ENCODE measurements at regions not wholly inside any gene's neighbourhood (a gene's known extent, or its start where the extent isn't known, plus 50 kb on each side); places are given as distances from the start of the nearest gene placed in this dataset.

- TF ChIP-seq, protein P1, sequence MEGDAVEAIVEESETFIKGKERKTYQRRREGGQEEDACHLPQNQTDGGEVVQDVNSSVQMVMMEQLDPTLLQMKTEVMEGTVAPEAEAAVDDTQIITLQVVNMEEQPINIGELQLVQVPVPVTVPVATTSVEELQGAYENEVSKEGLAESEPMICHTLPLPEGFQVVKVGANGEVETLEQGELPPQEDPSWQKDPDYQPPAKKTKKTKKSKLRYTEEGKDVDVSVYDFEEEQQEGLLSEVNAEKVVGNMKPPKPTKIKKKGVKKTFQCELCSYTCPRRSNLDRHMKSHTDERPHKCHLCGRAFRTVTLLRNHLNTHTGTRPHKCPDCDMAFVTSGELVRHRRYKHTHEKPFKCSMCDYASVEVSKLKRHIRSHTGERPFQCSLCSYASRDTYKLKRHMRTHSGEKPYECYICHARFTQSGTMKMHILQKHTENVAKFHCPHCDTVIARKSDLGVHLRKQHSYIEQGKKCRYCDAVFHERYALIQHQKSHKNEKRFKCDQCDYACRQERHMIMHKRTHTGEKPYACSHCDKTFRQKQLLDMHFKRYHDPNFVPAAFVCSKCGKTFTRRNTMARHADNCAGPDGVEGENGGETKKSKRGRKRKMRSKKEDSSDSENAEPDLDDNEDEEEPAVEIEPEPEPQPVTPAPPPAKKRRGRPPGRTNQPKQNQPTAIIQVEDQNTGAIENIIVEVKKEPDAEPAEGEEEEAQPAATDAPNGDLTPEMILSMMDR (IDR thresholded peaks at IDR 0.05) = no peak
- Histone ChIP-seq H3K79me2 (no peaks in the 10 kb centered on the region), H3K27ac (no peak overlapping the region), H3K27me3 (ENCODE audit: control insufficient read depth, insufficient read depth, low read length) (no peaks in the 10 kb centered on the region), H2AFZ (no peak overlapping the region), H3K4me3 (ENCODE audit: low read depth, low read length) (no peak overlapping the region), H3K4me2 (ENCODE audit: low read length) (no peak overlapping the region), H3K36me3 (ENCODE audit: control insufficient read depth, insufficient read depth, low read length) (no peaks in the 10 kb centered on the region), H3K9me3 (ENCODE audit: control insufficient read depth, low read length) (no peaks in the 10 kb centered on the region), H3K9ac (no peak overlapping the region), H3K4me1 (peaks cover 5% of the 10 kb centered on the region)
Measured at GRCh38 chr10:129025787-129026186, 441.3 kb upstream of the MGMT start.

GRCh38 chr10:129027906-129028305 lies 439.1 kb upstream of the MGMT start:
- Histone ChIP-seq H3K27ac (no peak overlapping the region), H3K9ac (no peak overlapping the region), H3K79me2 (no peaks in the 10 kb centered on the region), H3K4me2 (ENCODE audit: low read length) (no peak overlapping the region), H3K4me3 (ENCODE audit: low read depth, low read length) (no peak overlapping the region), H3K9me3 (ENCODE audit: control insufficient read depth, low read length) (no peaks in the 10 kb centered on the region), H3K4me1 (no peaks in the 10 kb centered on the region), H2AFZ (no peak overlapping the region), H3K27me3 (ENCODE audit: control insufficient read depth, insufficient read depth, low read length) (no peaks in the 10 kb centered on the region), H3K36me3 (ENCODE audit: control insufficient read depth, insufficient read depth, low read length) (no peaks in the 10 kb centered on the region)
- TF ChIP-seq, protein P1 (IDR thresholded peaks at IDR 0.05) = no peak

DNA sequence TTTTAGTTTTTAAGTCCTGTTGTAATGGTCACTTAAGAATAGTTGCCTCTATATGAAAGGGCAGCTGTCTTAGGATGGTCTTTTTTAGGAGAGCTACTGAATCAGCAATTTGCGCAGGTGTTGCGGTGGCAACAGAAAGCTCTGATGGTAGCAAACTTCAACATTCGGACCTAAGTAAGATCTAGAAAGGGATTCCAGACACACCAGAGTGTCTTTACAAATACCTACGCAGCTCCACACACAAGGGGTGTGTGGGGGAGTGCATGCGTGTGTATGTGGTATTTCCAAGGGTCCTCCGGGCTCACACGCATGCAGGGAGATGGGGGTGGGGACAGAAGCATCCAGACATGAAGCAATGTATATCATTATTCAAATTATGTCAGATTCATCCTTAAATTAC lies 438.6 kb upstream of the MGMT start:
- Histone ChIP-seq H3K4me3 (ENCODE audit: low read depth, low read length) (no peak overlapping the region), H3K27me3 (ENCODE audit: control insufficient read depth, insufficient read depth, low read length) (no peaks in the 10 kb centered on the region), H3K4me1 (no peaks in the 10 kb centered on the region), H3K9me3 (ENCODE audit: control insufficient read depth, low read length) (no peaks in the 10 kb centered on the region), H3K79me2 (no peaks in the 10 kb centered on the region), H2AFZ (no peak overlapping the region), H3K36me3 (ENCODE audit: control insufficient read depth, insufficient read depth, low read length) (no peaks in the 10 kb centered on the region), H3K9ac (no peak overlapping the region), H3K4me2 (ENCODE audit: low read length) (no peak overlapping the region), H3K27ac (no peak overlapping the region)
- TF ChIP-seq, protein P1 (IDR thresholded peaks at IDR 0.05) = no peak

DNA sequence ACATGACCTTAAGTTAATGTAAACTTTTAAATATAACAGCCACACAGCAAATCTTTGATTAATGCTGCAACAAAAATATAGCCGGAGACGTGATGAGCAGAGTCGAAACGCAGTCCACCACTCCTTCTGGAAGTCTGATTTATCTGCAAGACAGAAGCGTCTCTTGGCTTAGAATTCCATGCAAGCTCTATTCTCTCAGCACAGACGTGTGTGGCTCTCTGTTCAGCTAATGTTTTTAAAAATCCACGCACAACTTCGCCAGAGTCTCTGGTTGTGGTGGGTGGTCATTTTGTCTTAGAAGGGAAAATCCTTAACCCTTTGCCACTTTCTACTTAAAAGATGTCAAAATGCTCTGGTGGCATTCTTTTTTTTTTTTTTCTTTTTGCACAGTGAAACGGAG lies 438.0 kb upstream of the MGMT start:
- Histone ChIP-seq H3K4me3 (ENCODE audit: low read depth, low read length) (no peak overlapping the region), H3K79me2 (no peaks in the 10 kb centered on the region), H3K4me2 (ENCODE audit: low read length) (no peak overlapping the region), H3K27me3 (ENCODE audit: control insufficient read depth, insufficient read depth, low read length) (no peaks in the 10 kb centered on the region), H3K9me3 (ENCODE audit: control insufficient read depth, low read length) (no peaks in the 10 kb centered on the region), H2AFZ (no peak overlapping the region), H3K36me3 (ENCODE audit: control insufficient read depth, insufficient read depth, low read length) (no peaks in the 10 kb centered on the region), H3K4me1 (no peaks in the 10 kb centered on the region), H3K27ac (no peak overlapping the region), H3K9ac (no peak overlapping the region)
- TF ChIP-seq, protein P1 (IDR thresholded peaks at IDR 0.05) = no peak

- H3K4me3 ChIP-seq (ENCODE audit: low read depth, low read length) = no peak overlapping the region
- no peaks in the 10 kb centered on the region for H3K36me3 ChIP-seq (ENCODE audit: control insufficient read depth, insufficient read depth, low read length)
- H3K4me1 ChIP-seq = no peaks in the 10 kb centered on the region
- TF ChIP-seq, protein P1 (IDR thresholded peaks at IDR 0.05) = no peak
- H3K9ac ChIP-seq = no peak overlapping the region
- no peaks in the 10 kb centered on the region for H3K79me2 ChIP-seq
- no peaks in the 10 kb centered on the region for H3K27me3 ChIP-seq (ENCODE audit: control insufficient read depth, insufficient read depth, low read length)
- no peaks in the 10 kb centered on the region for H3K9me3 ChIP-seq (ENCODE audit: control insufficient read depth, low read length)
- H3K27ac ChIP-seq = no peak overlapping the region
- H3K4me2 ChIP-seq (ENCODE audit: low read length) = no peak overlapping the region
- H2AFZ ChIP-seq = no peak overlapping the region
Measured at GRCh38 chr10:129029851-129030602, 437.0 kb upstream of the MGMT start.

All from parathyroid adenoma (tissue), 2 donors.